ENCODE measurements at regions not wholly inside any gene's neighbourhood (a gene's known extent, or its start where the extent isn't known, plus 50 kb on each side); places are given as distances from the start of the nearest gene placed in this dataset.
"Not testable (repeated sequence)": the region's sequence is repeated elsewhere in the genome, so short reads cannot be mapped to it uniquely, and the experiment has no call there.

- not testable (repeated sequence) for DNase-seq (ENCODE audit: low read depth); H3K4me3 ChIP-seq (ENCODE audit: low read depth, low read length)
Measured at GRCh38 chr6:60395261-60395660, 1890.8 kb downstream of the KHDRBS2 start.

- DNase-seq (ENCODE audit: low read depth); H3K4me3 ChIP-seq (ENCODE audit: low read depth, low read length): not testable (repeated sequence)
Measured at GRCh38 chr6:60392969-60393368, 1893.1 kb downstream of the KHDRBS2 start.

GRCh38 chr6:60389094-60389493 lies 1896.9 kb downstream of the KHDRBS2 start:
- H3K4me3 ChIP-seq (ENCODE audit: low read depth, low read length); DNase-seq (ENCODE audit: low read depth): not testable (repeated sequence)

GRCh38 chr6:60384614-60385013 lies 1901.4 kb downstream of the KHDRBS2 start:
- not testable (repeated sequence) for DNase-seq (ENCODE audit: low read depth); H3K4me3 ChIP-seq (ENCODE audit: low read depth, low read length)

- not testable (repeated sequence) for DNase-seq (ENCODE audit: low read depth); H3K4me3 ChIP-seq (ENCODE audit: low read depth, low read length)
Measured at GRCh38 chr6:60382771-60383170, 1903.3 kb downstream of the KHDRBS2 start.

- not testable (repeated sequence) for DNase-seq (ENCODE audit: low read depth); H3K4me3 ChIP-seq (ENCODE audit: low read depth, low read length)
Measured at GRCh38 chr6:60374078-60374477, 1911.9 kb downstream of the KHDRBS2 start.

GRCh38 chr6:60367800-60368199 lies 1918.2 kb downstream of the KHDRBS2 start:
- DNase-seq (ENCODE audit: low read depth) = peak; percentile 1
- not testable (repeated sequence) for H3K4me3 ChIP-seq (ENCODE audit: low read depth, low read length)

- H3K4me3 ChIP-seq (ENCODE audit: low read depth, low read length); DNase-seq (ENCODE audit: low read depth): not testable (repeated sequence)
Measured at GRCh38 chr6:60365901-60366300, 1920.1 kb downstream of the KHDRBS2 start.

GRCh38 chr6:60342411-60343008 lies 1943.5 kb downstream of the KHDRBS2 start:
- DNase-seq (ENCODE audit: low read depth); H3K4me3 ChIP-seq (ENCODE audit: low read depth, low read length): not testable (repeated sequence)

GRCh38 chr6:60338328-60339071 lies 1947.5 kb downstream of the KHDRBS2 start:
- not testable (repeated sequence) for H3K4me3 ChIP-seq (ENCODE audit: low read depth, low read length); DNase-seq (ENCODE audit: low read depth)

GRCh38 chr6:60335124-60335523 lies 1950.9 kb downstream of the KHDRBS2 start:
- not testable (repeated sequence) for DNase-seq (ENCODE audit: low read depth)

GRCh38 chr6:60333708-60334107 lies 1952.3 kb downstream of the KHDRBS2 start:
- DNase-seq (ENCODE audit: low read depth); H3K4me3 ChIP-seq (ENCODE audit: low read depth, low read length): not testable (repeated sequence)

More at GRCh38 chr6:60335124-60335523, 1950.9 kb downstream of the KHDRBS2 start:
- not testable (repeated sequence) for H3K4me3 ChIP-seq (ENCODE audit: low read depth, low read length)

GRCh38 chr6:60308939-60309338 lies 1977.1 kb downstream of the KHDRBS2 start:
- not testable (repeated sequence) for H3K4me3 ChIP-seq (ENCODE audit: low read depth, low read length); DNase-seq (ENCODE audit: low read depth)

Measured in fibroblast of the aortic adventitia (primary cell).